ENCODE measurements at regions not wholly inside any gene's neighbourhood (a gene's known extent, or its start where the extent isn't known, plus 50 kb on each side); places are given as distances from the start of the nearest gene placed in this dataset.

DNA sequence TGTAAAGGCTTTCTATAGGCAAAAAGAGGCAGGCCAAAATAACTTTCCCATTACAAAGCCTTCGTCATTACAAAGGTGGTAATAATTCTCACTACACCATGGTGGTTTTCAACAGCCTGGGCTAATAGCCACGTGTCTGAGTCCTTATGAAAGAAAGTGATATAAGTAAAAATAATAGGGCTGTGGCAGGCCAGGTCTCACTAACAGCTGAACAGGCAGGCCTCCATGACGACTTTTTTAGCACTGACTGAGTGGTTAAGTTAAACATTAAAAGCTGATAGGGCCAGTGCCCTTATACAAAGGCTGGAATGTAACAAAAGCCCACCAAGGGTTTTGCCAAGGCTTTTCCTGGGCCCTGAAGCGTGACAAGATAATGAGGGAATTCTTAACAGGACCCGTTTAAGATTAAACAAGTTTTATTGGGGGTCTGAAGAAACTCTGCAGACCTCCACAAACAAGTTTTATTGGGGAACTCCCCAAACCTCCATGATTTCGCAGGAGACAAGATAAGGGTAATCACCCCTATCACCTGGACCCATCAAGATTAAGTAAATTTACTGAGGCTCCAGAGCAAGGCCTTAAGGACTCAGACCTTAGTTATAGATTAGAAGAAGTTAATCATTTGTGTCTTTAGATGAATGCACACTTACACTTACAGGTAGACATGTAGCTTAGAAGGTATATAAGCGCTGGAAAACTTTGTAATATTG lies 412.9 kb downstream of the CHSY3 start:
- H2BK15ac ChIP-seq (ENCODE audit: low read length) = no peak overlapping the region
- ChIA-PET POLR2A (ENCODE audit: partially characterized antibody) (no interaction called here), CTCF (ENCODE audit: partially characterized antibody) (no interaction called here)
- no peaks in the 10 kb centered on the region for H3K79me2 ChIP-seq (ENCODE audit: control insufficient read depth in 1 of 2, insufficient read depth in 2 of 2, low read length in 2 of 2)
- H3K23me2 ChIP-seq (ENCODE audit: low read depth, low read length) = no peaks in the 10 kb centered on the region
- H4K20me1 ChIP-seq (replicated peaks in 1 of 2; ENCODE audit: control insufficient read depth in 1 of 2, insufficient read depth in 2 of 2, low read length in 2 of 2) = no peaks in the 10 kb centered on the region
- no peak overlapping the region for H3K4me2 ChIP-seq (ENCODE audit: insufficient read depth in 1 of 2, low read depth in 2 of 2, low read length in 2 of 2)
- H3K27me3 ChIP-seq (replicated peaks in 1 of 4; ENCODE audit: control insufficient read depth in 3 of 4, extremely low read depth in 1 of 4, insufficient read depth in 3 of 4, low read length in 3 of 4) = no peaks in the 10 kb centered on the region
- WGBS, 2 experiments (ENCODE audit: extremely low coverage in 1 of 2, insufficient coverage in 1 of 2, insufficient read length in 1 of 2, insufficient replicate concordance in 2 of 2, low coverage in 1 of 2, low lambda C conversion rate in 2 of 2, missing lambda C conversion rate in 1 of 2) = 91% methylated on average over 7 of the region's 7 CpGs; no CpG with 5 or more reads in 1 of the 2 experiments
- H3K9ac ChIP-seq (replicated peaks in 1 of 4; ENCODE audit: extremely low read depth in 1 of 4, low read depth in 3 of 4, low read length in 3 of 4) = no peak overlapping the region
- no peak overlapping the region for H2AFZ ChIP-seq (ENCODE audit: low read length)
- no peak overlapping the region for H4K91ac ChIP-seq (replicated peaks; ENCODE audit: insufficient read length, low read length)
- H3K9me3 ChIP-seq (ENCODE audit: insufficient read depth in 2 of 2, low read depth in 1 of 2, low read length in 1 of 2) = peaks cover 0 to 4% of the 10 kb centered on the region in 2 experiments; a peak in 1 of 4 replicates
- DNase-seq (ENCODE audit: low read depth in 1 of 2, low spot score in 2 of 2) = no peak
- FAIRE-seq = no peak
- no peak overlapping the region for H3K4ac ChIP-seq (replicated peaks; ENCODE audit: insufficient read length, low read depth, low read length)
- no peak overlapping the region for H2AK5ac ChIP-seq (ENCODE audit: low read depth, low read length)
- no peak overlapping the region for H3K18ac ChIP-seq (ENCODE audit: extremely low read depth, low read length)
- H3K27ac ChIP-seq (ENCODE audit: low read depth, low read length) = no peak overlapping the region
- H2BK120ac ChIP-seq (replicated peaks; ENCODE audit: low read depth, low read length) = no peak overlapping the region
- H2BK12ac ChIP-seq (ENCODE audit: low read depth, low read length) = no peak overlapping the region
- H3K23ac ChIP-seq (ENCODE audit: insufficient read length) = no peak overlapping the region
- no peak overlapping the region for H4K8ac ChIP-seq (ENCODE audit: extremely low read depth, insufficient read depth, low read length)
- H4K5ac ChIP-seq (ENCODE audit: insufficient read length, low read depth, low read length) = no peak overlapping the region
- no peak overlapping the region for H3K14ac ChIP-seq (ENCODE audit: insufficient read length)
- no peaks in the 10 kb centered on the region for H3K4me1 ChIP-seq (replicated peaks in 1 of 4; ENCODE audit: control insufficient read depth in 3 of 4, insufficient read depth in 4 of 4, low read length in 3 of 4)
- no peaks in the 10 kb centered on the region for H3K79me1 ChIP-seq (ENCODE audit: low read depth, low read length)
- no peak overlapping the region for H3K56ac ChIP-seq (replicated peaks; ENCODE audit: insufficient read length, low read depth, low read length)
- H2BK20ac ChIP-seq (ENCODE audit: low read length) = no peak overlapping the region
- no peak overlapping the region for H3K4me3 ChIP-seq (ENCODE audit: extremely low read depth in 1 of 4, insufficient read depth in 2 of 4, low read depth in 3 of 4, low read length in 4 of 4)
- no peaks in the 10 kb centered on the region for H3K36me3 ChIP-seq (ENCODE audit: control insufficient read depth in 2 of 4, insufficient read depth in 4 of 4, low read length in 3 of 4)
- H2BK5ac ChIP-seq (ENCODE audit: low read depth, low read length) = no peak overlapping the region
- TF ChIP-seq SAP30 (IDR thresholded peaks at IDR 0.05; ENCODE audit: insufficient read depth, insufficient replicate concordance, low read length) (no peak), POU5F1 (IDR thresholded peaks at IDR 0.05; ENCODE audit: low read depth, low read length) (no peak), CREB1 (IDR thresholded peaks at IDR 0.05) (no peak), CBX8 (IDR thresholded peaks at IDR 0.05; ENCODE audit: borderline replicate concordance, low read depth, low read length) (no peak), GABPA (IDR thresholded peaks at IDR 0.05; ENCODE audit: borderline replicate concordance, insufficient read depth, low read length) (no peak), TAF7 (optimal IDR thresholded peaks at IDR 0.05; ENCODE audit: borderline replicate concordance, low read depth, low read length) (no peak), ZNF274 (IDR thresholded peaks at IDR 0.05; ENCODE audit: borderline replicate concordance, extremely low read depth, low read length) (no peak), EP300 (IDR thresholded peaks at IDR 0.05; ENCODE audit: borderline replicate concordance in 1 of 2, low read depth in 2 of 2, low read length in 2 of 2) (no peak), KDM1A (IDR thresholded peaks at IDR 0.05; ENCODE audit: borderline replicate concordance, low read length) (no peak), RNF2 (IDR thresholded peaks at IDR 0.05; ENCODE audit: borderline replicate concordance, low read depth, low read length, missing control alignments, poor library complexity, severe bottlenecking) (no peak), HDAC6 (IDR thresholded peaks at IDR 0.05; ENCODE audit: low read depth, low read length) (no peak), TAF1 (IDR thresholded peaks at IDR 0.05; ENCODE audit: low read depth, low read length) (no peak)
- TF ChIP-seq, protein P1, sequence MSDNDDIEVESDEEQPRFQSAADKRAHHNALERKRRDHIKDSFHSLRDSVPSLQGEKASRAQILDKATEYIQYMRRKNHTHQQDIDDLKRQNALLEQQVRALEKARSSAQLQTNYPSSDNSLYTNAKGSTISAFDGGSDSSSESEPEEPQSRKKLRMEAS (IDR thresholded peaks at IDR 0.05) = no peak

All from H1 (cell line).